OCI-LY7 (cell line): ENCODE measurements at regions not wholly inside any gene's neighbourhood (a gene's known extent, or its start where the extent isn't known, plus 50 kb on each side); places are given as distances from the start of the nearest gene placed in this dataset.

Experiments
- CTCF ChIP-seq: fragments of 200-600 bp; sonication (generic); conservative IDR thresholded peaks from 2 replicates; pipeline ENCODE4 v1.5.1; 2014; ENCODE audit warnings: mild to moderate bottlenecking, antibody characterized with exemption, low read length, moderate library complexity, mixed read lengths
- EZH2phosphoT487 ChIP-seq: fragments of 200-600 bp; sonication (generic); IDR thresholded peaks from 2 replicates; pipeline ENCODE4 v1.6.1; 2018; ENCODE audit warnings: low read depth, borderline replicate concordance, mild to moderate bottlenecking, mixed run types, antibody characterized with exemption, low read length, moderate library complexity, mixed read lengths

GRCh38 chr3:132980102-132980501 is 58.1 kb upstream of the TMEM108 start:
- TF ChIP-seq CTCF (no peak), EZH2phosphoT487 (no peak)
